Activated naive CD4-positive, alpha-beta T cell treated with anti-CD3 and anti-CD28 coated beads for 36 hours (primary cell): ENCODE measurements at regions not wholly inside any gene's neighbourhood (a gene's known extent, or its start where the extent isn't known, plus 50 kb on each side); places are given as distances from the start of the nearest gene placed in this dataset.
"Not testable (repeated sequence)": the region's sequence is repeated elsewhere in the genome, so short reads cannot be mapped to it uniquely, and the experiment has no call there.

Experiments used
- CTCF ChIA-PET: fragments of 350-600 bp; sonication (Branson Sonifier 250); formaldehyde crosslinking; loops from one replicate; lab custom pipeline; 2021; ENCODE audit warnings: antibody characterized with exemption; lab: Charles Lee
- DNase-seq: peaks from one replicate; pipeline ENCODE4 v3.0.0-alpha.2; 2020
- H3K27ac Mint-ChIP-seq: one replicate; pipeline ENCODE4 v1.8.0; 2021; ENCODE audit warnings: mild to moderate bottlenecking, mixed read lengths
- H3K27me3 Mint-ChIP-seq: one replicate; pipeline ENCODE4 v1.8.0; 2021; ENCODE audit warnings: low read depth, mixed read lengths
- H3K36me3 Mint-ChIP-seq: one replicate; pipeline ENCODE4 v1.8.0; 2021; ENCODE audit warnings: low read depth, mixed read lengths
- H3K4me1 Mint-ChIP-seq: one replicate; pipeline ENCODE4 v1.8.0; 2021; ENCODE audit warnings: low read depth, mixed read lengths
- H3K4me3 Mint-ChIP-seq: one replicate; pipeline ENCODE4 v1.8.0; 2021; ENCODE audit warnings: mild to moderate bottlenecking, moderate library complexity, mixed read lengths
- H3K9me3 Mint-ChIP-seq: one replicate; pipeline ENCODE4 v1.8.0; 2021; ENCODE audit warnings: mixed read lengths
- intact Hi-C: fragments of 100-400 bp; cut with micrococcal nuclease; formaldehyde crosslinking; loops from one replicate; pipeline ENCODE4 v1.15.1; 2023

DNA sequence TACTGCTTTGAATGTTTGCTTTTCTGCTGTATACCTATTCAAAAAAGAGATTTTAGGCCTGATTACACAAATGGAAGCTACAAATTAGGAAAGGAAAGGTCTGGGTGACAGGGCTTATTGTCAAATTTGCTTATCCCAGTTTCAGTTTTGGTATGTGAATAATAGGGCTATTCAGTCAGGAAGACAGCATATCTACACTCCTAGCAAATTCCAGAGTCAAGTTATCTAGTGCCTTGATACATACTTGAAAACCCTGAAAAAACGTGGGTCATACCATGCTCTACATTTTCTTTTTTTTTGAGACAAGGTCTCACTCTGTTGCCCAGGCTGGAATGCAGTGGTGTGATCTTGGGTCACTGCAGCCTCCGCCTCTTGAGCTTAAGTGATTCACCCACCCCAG lies 59.2 kb upstream of the CCDC180 start:
- H3K4me3 Mint-ChIP-seq, H3K36me3 Mint-ChIP-seq, H3K4me1 Mint-ChIP-seq, H3K27me3 Mint-ChIP-seq, intact Hi-C loops, H3K27ac Mint-ChIP-seq, DNase-seq, H3K9me3 Mint-ChIP-seq, CTCF ChIA-PET: not testable (repeated sequence)

DNA sequence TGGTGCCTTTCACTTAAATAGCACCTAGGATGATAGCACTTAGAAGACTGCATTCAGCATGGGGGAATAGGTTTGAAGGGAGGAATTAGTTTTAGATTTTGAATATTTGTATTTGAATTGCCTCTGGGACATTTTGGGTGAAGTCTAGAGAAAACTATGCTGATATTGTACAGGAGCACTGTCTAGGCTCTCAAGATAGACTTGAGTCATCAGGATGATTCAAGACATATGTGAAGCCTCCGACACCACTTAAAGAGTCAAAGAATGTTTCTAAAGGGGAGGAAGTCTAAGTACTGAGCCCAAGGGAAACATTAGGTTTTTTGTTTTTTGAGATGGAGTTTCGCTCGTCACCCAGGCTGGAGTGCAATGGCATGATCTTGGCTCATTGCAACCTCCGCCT lies 63.9 kb upstream of the CCDC180 start:
- no peak overlapping the region for H3K4me3 Mint-ChIP-seq
- CTCF ChIA-PET = no interaction called here
- H3K4me1 Mint-ChIP-seq = peaks cover 10% of the 10 kb centered on the region
- no peaks in the 10 kb centered on the region for H3K9me3 Mint-ChIP-seq
- H3K27ac Mint-ChIP-seq = no peak overlapping the region
- no peak for DNase-seq
- H3K36me3 Mint-ChIP-seq = peaks cover 1% of the 10 kb centered on the region
- intact Hi-C loops = no loop called here
- no peaks in the 10 kb centered on the region for H3K27me3 Mint-ChIP-seq

DNA sequence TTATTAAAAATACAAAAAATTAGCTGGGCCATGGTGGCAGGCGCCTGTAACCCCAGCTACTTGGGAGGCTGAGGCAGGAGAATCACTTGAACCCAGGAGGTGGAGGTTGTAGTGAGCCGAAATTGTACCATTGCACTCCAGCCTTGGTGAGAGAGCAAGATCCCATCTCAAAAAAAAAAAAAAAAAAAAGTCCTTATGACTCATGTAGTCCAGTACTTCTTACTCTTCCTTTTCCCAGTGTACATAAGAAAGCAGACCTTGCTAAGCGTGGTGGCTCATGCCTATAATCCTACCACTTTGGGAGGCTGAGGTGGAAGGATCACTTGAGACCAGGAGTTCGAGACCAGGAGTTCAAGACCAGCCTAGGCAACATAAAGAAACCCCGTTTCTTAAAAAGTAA lies 66.0 kb upstream of the CCDC180 start:
- H3K4me1 Mint-ChIP-seq = peaks cover 14% of the 10 kb centered on the region
- H3K36me3 Mint-ChIP-seq, H3K4me3 Mint-ChIP-seq, DNase-seq, H3K9me3 Mint-ChIP-seq, H3K27ac Mint-ChIP-seq, intact Hi-C loops, H3K27me3 Mint-ChIP-seq, CTCF ChIA-PET: not testable (repeated sequence)

DNA sequence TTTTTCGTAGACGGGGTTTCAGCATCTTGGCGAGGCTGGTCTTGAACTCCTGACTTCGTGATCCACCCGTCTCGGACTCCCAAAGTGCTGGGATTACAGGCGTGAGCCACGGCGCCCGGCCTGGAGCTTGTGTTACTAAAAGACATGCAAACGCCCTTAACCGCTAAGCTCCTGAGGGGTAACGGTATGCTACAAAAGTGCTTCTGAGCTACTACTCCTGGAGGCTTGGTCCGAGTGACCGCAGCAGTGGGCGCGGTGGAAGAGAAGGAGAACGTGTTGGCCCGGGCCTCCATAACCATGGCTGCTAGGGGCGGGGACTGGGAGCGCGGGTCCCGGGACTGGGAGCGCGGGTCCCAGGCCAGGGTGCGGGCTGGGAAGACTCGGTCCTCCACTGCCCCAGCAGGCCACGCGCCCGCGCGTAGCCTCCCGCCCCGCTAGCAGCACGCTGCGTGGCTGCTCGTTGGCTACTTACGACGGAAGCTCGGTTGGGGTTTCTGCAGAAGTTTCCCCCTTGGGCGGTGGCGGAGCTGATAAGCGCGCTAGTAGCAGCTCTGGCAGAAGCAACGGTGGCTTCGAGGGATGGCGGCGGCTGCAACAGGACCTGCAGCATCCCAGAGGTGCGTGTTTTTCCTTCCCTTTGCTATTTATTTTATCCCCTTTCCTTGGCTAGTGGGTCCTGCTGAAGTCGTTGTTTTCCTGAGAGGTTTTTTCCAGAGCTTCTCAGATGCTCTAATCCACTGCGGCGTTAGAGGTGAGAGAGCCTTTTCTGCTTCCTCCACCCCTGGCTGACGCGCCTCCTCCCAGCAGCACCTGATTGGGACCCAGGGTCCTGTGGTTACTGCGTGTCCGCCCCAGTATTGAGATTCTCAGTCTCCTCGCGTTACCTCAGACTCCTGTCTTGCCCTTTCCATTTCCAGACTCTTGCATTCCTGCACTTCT lies 69.2 kb upstream of the CCDC180 start:
- intact Hi-C loops = loop anchor here (1.0 to 5.0 kb wide), 6 partner anchors 17 to 455 kb away; partner anchors contain the start of genes NCBP1, TDRD7, TSTD2 and ZNF782
- no peaks in the 10 kb centered on the region for H3K27me3 Mint-ChIP-seq
- CTCF ChIA-PET = interaction anchor here (0.9 to 1.2 kb wide), 3 partner anchors 381 to 394 kb away, joined by 3 to 4 read pairs (median 3); no protein-coding TSS in a partner anchor

DNA sequence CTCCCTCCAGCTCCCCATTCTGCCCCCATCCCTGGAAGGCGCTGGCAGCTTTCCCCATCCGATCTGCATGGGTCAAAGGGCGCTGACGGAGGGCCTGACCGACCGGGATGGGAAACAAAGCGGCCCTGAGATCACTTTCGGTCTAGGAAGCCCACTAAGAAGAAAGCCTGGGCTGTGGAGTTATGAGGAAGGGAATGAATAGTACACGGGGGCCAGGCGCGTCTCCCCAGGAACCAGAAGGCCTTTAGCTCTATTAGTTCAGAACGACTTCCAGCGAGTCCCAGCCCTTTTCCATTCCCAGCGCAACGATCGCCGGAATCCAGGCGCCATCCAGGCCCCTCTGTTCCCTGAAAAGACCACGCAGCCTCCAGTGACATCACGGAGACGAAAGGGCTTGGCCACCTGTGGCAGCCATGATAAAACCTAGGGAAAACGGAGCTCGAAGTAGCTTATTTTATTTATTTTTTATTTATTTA lies 70.1 kb upstream of the CCDC180 start:
- peak overlapping the region; percentile 88 for H3K4me3 Mint-ChIP-seq
- intact Hi-C loops = loop anchor here (5.0 kb wide), 2 partner anchors 175 to 385 kb away; partner anchors contain the start of genes TDRD7 and ZNF782
- no peaks in the 10 kb centered on the region for H3K27me3 Mint-ChIP-seq
- H3K9me3 Mint-ChIP-seq = no peaks in the 10 kb centered on the region
- peaks cover 14% of the 10 kb centered on the region for H3K4me1 Mint-ChIP-seq
- no peak for DNase-seq
- H3K27ac Mint-ChIP-seq = no peak overlapping the region
- H3K36me3 Mint-ChIP-seq = peaks cover 2% of the 10 kb centered on the region
- CTCF ChIA-PET = interaction anchor here (0.9 kb wide), 2 partner anchors 380 to 381 kb away, joined by 3 to 4 read pairs; no protein-coding TSS in a partner anchor

More for the DNA sequence above, 69.2 kb upstream of the CCDC180 start:
- Mint-ChIP-seq H3K4me3 (peak overlapping the region; percentile 88), H3K36me3 (peaks cover 2% of the 10 kb centered on the region), H3K9me3 (no peaks in the 10 kb centered on the region), H3K4me1 (peaks cover 14% of the 10 kb centered on the region), H3K27ac (peak overlapping the region; percentile 81)
- DNase-seq = peak; percentile 88

DNA sequence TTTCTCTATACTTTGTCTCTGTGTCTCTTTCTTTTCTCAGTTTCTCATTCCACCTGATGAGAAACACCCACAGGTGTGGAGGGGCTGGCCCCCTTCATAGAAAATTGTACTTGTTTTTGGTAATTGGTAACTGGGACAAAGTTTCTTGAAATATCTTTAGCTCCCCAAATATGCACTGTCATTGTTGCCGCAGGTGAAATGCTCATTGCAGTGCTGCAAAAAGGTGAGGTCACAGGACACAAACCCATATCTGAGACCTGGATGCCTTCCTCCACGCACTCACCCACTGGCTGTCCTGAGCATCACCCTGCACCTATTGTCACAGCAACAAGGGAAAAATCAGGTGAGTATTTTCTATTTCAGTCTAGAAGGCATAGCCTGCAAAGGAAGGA lies 74.5 kb upstream of the CCDC180 start:
- intact Hi-C loops, H3K36me3 Mint-ChIP-seq, H3K27me3 Mint-ChIP-seq, CTCF ChIA-PET, H3K4me3 Mint-ChIP-seq, H3K27ac Mint-ChIP-seq, DNase-seq, H3K4me1 Mint-ChIP-seq, H3K9me3 Mint-ChIP-seq: not testable (repeated sequence)

DNA sequence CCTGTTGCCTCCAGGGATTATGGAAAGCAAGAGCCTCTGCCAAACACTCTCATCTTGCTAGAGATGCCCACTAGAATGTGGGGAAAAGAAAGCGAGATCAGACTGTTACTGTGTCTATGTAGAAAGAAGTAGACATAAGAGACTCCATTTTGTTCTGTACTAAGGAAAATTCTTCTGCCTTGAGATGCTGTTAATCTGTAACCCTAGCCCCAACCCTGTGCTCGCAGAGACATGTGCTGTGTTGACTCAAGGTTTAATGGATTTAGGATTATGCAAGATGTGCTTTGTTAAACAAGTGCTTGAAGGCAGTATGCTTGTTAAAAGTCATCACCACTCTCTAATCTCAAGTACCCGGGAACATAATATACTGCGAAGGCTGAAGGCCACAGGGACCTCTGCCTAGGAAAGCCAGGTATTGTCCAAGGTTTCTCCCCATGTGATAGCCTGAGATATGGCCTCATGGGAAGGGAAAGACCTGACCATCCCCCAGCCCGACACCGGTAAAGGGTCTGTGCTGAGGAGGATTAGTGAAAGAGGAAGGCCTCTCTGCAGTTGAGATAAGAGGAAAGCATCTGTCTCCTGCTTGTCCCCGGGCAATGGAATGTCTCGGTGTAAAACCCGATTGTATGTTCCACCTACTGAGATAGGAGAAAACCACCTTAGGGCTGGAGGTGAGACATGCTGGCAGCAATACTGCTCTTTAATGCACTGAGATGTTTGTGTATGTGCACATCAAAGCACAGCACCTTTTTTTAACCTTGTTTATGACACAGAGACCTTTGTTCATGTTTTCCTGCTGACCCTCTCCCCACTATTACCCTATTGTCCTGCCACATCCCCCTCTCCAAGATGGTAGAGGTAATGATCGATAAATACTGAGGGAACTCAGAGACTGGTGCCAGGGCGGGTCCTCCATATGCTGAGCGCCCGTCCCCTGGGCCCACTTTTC lies 75.1 kb upstream of the CCDC180 start:
- H3K27ac Mint-ChIP-seq, H3K9me3 Mint-ChIP-seq, H3K36me3 Mint-ChIP-seq, H3K4me1 Mint-ChIP-seq, H3K4me3 Mint-ChIP-seq, H3K27me3 Mint-ChIP-seq, CTCF ChIA-PET, intact Hi-C loops, DNase-seq: not testable (repeated sequence)

DNA sequence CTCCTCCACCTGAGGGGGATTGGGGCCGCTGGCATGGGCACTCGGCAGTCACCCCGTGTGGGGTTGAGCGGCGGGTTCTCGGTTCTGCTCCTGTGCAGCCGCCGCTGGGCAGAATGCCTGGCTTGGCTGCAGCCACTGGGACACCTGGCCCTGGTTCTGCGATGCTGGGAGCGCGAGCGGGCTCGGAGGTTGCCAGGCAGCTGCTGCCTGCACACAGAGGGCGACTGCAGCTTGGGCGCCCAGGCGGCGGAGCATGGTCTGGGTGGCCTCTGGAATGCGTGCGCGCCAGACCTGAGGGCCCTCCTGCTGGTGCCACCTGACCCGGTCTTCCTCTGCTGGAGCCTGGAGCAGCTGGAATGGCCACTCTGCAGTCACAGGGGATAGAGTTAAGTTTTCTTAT lies 85.1 kb upstream of the CCDC180 start:
- Mint-ChIP-seq H3K4me3 (peak overlapping the region; percentile 29), H3K27me3 (peaks cover 43% of the 10 kb centered on the region)
- H3K4me1 Mint-ChIP-seq, DNase-seq, H3K9me3 Mint-ChIP-seq, CTCF ChIA-PET, H3K27ac Mint-ChIP-seq, H3K36me3 Mint-ChIP-seq: not testable (repeated sequence)
- intact Hi-C loops = loop anchor here (10.0 kb wide), 1 partner anchor 172 kb away; no protein-coding TSS in a partner anchor

DNA sequence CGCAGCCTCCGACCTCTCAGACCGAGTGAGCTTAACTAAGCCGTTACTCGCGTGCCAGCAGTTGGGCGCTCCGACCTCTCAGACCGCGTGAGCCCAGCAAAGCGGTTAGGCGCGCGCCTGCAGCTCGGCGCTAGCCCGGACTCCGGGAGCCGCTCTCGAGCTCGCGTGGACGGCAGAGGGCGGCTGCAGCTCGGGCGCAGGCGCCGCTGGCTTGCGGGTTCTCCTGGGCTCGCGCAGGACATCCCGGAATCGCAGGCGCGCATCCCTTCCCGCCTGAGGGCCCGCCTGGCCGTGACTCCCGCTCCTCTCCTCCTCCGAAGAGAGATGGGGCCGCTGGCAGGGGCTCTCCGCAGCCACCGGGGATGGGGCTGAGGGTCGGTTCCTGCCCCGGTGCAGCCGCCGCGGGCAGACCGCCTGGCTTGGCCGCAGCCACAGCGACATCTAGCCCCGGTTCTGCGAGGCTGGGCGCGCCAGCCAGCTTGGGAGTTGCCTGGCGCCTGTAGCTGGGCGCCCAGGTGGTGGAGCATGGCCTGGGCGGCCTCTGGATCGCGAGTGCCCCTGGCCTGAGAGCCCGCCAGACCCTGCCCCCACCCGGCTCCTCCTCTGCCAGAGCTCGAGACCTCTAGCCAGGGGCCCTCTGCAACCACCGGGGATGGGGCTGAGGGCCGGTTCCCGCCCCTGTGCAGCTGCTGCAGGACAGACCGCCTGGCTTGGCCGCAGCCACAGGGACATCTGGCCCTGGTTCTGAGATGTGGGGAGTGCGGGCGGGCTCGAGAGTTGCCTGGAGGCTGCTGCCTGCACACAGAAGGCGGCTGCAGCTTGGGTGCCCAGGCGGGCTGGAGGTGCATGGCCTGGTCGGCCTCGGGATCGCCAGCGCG lies 85.7 kb upstream of the CCDC180 start:
- peaks cover 43% of the 10 kb centered on the region for H3K27me3 Mint-ChIP-seq
- not testable (repeated sequence) for H3K9me3 Mint-ChIP-seq, H3K36me3 Mint-ChIP-seq, H3K27ac Mint-ChIP-seq, H3K4me1 Mint-ChIP-seq
- CTCF ChIA-PET = interaction anchor here (0.7 to 1.4 kb wide), 2 partner anchors 21 to 365 kb away, joined by 3 to 8 read pairs; no protein-coding TSS in a partner anchor
- intact Hi-C loops = loop anchor here (1.0 to 10.0 kb wide), 2 partner anchors 17 to 173 kb away; no protein-coding TSS in a partner anchor
- H3K4me3 Mint-ChIP-seq = peak overlapping the region; percentile 77
- DNase-seq = peak; percentile 69

DNA sequence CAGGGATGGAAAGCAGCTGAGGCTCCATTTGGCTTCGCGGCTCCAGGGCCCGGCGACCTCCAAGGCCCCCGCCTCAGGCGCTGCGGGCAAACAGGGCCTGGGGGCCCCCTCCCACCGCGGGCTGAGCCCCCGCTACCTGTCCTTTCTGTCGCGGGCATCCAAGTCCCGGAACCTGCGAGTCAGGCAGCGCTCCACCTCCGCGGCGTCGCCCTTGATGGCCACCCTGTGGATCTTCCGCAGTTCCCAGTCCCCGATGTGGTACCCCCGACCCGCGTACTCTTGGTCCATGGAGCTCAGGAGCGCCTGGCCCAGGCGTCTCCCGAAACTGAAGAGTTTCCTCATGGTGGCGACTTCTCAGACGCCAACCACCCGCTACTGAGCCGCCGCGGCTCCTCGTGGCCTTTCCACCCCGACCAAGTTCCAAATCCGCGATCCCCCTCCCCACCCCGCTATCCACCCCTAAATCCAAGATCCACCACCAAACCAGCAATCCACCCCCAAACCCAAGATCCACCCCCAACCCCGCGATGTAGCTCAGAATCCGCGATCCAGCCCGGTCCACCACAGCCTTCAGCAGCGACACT lies 86.5 kb upstream of the CCDC180 start:
- no peak for DNase-seq
- CTCF ChIA-PET = interaction anchor here (0.7 to 1.4 kb wide), 2 partner anchors 21 to 364 kb away, joined by 3 to 8 read pairs; no protein-coding TSS in a partner anchor

DNA sequence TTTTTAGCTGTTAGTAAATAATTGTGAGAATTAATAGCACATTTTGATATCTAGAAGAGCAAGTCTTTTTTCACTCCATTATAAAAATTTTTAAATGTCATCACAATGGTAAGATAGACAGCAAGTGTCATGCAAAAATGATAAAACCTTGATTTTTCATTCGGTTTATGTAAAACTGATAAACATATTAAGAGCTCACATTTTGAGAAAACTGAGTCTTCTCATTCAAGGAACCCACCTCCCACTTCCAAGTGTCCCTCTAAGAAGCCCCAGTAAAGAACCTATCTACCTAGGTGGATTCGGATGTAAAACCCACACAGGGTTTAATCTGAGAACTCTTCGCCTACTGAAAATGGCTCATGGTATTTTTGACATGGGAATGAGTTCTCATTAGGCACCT lies 87.1 kb upstream of the CCDC180 start:
- H3K36me3 Mint-ChIP-seq, CTCF ChIA-PET, H3K9me3 Mint-ChIP-seq, H3K4me3 Mint-ChIP-seq, DNase-seq, H3K27ac Mint-ChIP-seq, H3K4me1 Mint-ChIP-seq: not testable (repeated sequence)
- H3K27me3 Mint-ChIP-seq = peaks cover 39% of the 10 kb centered on the region
- intact Hi-C loops = loop anchor here (10.0 kb wide), 1 partner anchor 174 kb away; no protein-coding TSS in a partner anchor

More for the DNA sequence above, 86.5 kb upstream of the CCDC180 start:
- Mint-ChIP-seq H3K27ac (no peak overlapping the region), H3K4me1 (peaks cover 5% of the 10 kb centered on the region), H3K27me3 (peaks cover 43% of the 10 kb centered on the region), H3K4me3 (peak overlapping the region; percentile 77), H3K9me3 (no peaks in the 10 kb centered on the region), H3K36me3 (no peaks in the 10 kb centered on the region)
- intact Hi-C loops = loop anchor here (1.0 to 10.0 kb wide), 2 partner anchors 17 to 174 kb away; no protein-coding TSS in a partner anchor
